Panc1 (cell line): ENCODE measurements at regions not wholly inside any gene's neighbourhood (a gene's known extent, or its start where the extent isn't known, plus 50 kb on each side); places are given as distances from the start of the nearest gene placed in this dataset.
"Not testable (repeated sequence)": the region's sequence is repeated elsewhere in the genome, so short reads cannot be mapped to it uniquely, and the experiment has no call there.

Experiments
- ATAC-seq: fragments of 200-7000 bp; cut with Tn5 transposase; 2 replicates; pipeline ENCODE4 v1.9.1; 2020; ENCODE audit warnings: mild to moderate bottlenecking, moderate library complexity
- BruUV-seq: library from RNA; stranded (reverse); fragments of 400-500 nt; replicated peaks from 2 replicates; lab custom pipeline; 2021; lab: Mats Ljungman, UMichigan
- CTCF ChIA-PET: fragments of 300-600 bp; sonication (Branson Sonifier 250); formaldehyde crosslinking; loops from one replicate; lab custom pipeline; 2022; ENCODE audit warnings: antibody characterized with exemption; lab: Charles Lee
- POLR2A ChIA-PET: fragments of 300-600 bp; sonication (Branson Sonifier 250); formaldehyde crosslinking; loops from one replicate; lab custom pipeline; 2022; ENCODE audit warnings: antibody characterized with exemption; lab: Charles Lee
- DNase-seq: peaks from one replicate; pipeline ENCODE4 v3.0.0-alpha.2; 2010; ENCODE audit warnings: low read depth, low spot score
- H3K27ac ChIP-seq: 2 replicates; pipeline ENCODE4 v1.5.1; 2011; ENCODE audit warnings: mild to moderate bottlenecking, low read length, inconsistent platforms
- H3K27me3 ChIP-seq: fragments of 200-500 bp; sonication (Bioruptor generic); 2 replicates; pipeline ENCODE4 v1.6.0; 2014; ENCODE audit warnings: low read length, inconsistent platforms; ENCODE audit not compliant: control insufficient read depth, insufficient read depth
- H3K36me3 ChIP-seq: fragments of 200-500 bp; sonication (Bioruptor generic); 2 replicates; pipeline ENCODE4 v1.5.1; 2014; ENCODE audit warnings: inconsistent platforms, mild to moderate bottlenecking, low read length, moderate library complexity; ENCODE audit not compliant: control insufficient read depth, insufficient read depth
- H3K4me1 ChIP-seq: 2 replicates; pipeline ENCODE4 v1.5.1; 2011; ENCODE audit warnings: inconsistent platforms, mild to moderate bottlenecking, low read length, moderate library complexity; ENCODE audit not compliant: control insufficient read depth, insufficient read depth
- H3K4me3 ChIP-seq, 2 experiments: 2 replicates each; pipeline ENCODE4 v1.5.1; 2011 to 2012; ENCODE audit warnings: low read depth in 2 of 2, low read length in 2 of 2, mild to moderate bottlenecking in 2 of 2, inconsistent platforms in 1 of 2, moderate library complexity in 1 of 2
- H3K9me3 ChIP-seq: fragments of 200-500 bp; sonication (Bioruptor generic); 2 replicates; pipeline ENCODE4 v1.5.1; 2014; ENCODE audit warnings: low read depth, mild to moderate bottlenecking, inconsistent platforms, low read length, moderate library complexity; ENCODE audit not compliant: control insufficient read depth, insufficient read depth
- POLR2AphosphoS5 ChIP-seq: IDR thresholded peaks from 2 replicates; pipeline ENCODE4 v1.6.1; 2012; ENCODE audit warnings: mild to moderate bottlenecking, low read depth, low read length, moderate library complexity
- REST ChIP-seq, 2 experiments: IDR thresholded peaks; 2 replicates each; pipeline ENCODE4 v1.6.1; 2011 to 2012; ENCODE audit warnings: low read depth in 2 of 2, control low read depth in 1 of 2, low read length in 1 of 2, mild to moderate bottlenecking in 1 of 2, moderate library complexity in 1 of 2; ENCODE audit not compliant: insufficient read depth in 1 of 2
- SIN3A ChIP-seq: IDR thresholded peaks from 2 replicates; pipeline ENCODE4 v1.6.1; 2012; ENCODE audit warnings: low read depth, mild to moderate bottlenecking, low read length, moderate library complexity, borderline replicate concordance; ENCODE audit not compliant: insufficient read depth
- TCF7L2 ChIP-seq: IDR thresholded peaks from 2 replicates; pipeline ENCODE4 v1.6.1; 2011; ENCODE audit warnings: mild to moderate bottlenecking, low read depth, low read length, inconsistent platforms
- in situ Hi-C: cut with HindIII; loops from 2 replicates; pipeline ENCODE4 v1.10.0; 2016; ENCODE audit warnings: low sequenced_read_pairs, low pct_unique_long_range_greater_than_20kb
- intact Hi-C: fragments of 100-400 bp; cut with micrococcal nuclease; formaldehyde crosslinking; loops from one replicate; pipeline ENCODE4 v1.10.0; 2022; ENCODE audit not compliant: unreplicated experiment
- TF ChIP-seq, protein P1 (sequence below): fragments of 450-650 bp; IDR thresholded peaks from 2 replicates; pipeline ENCODE4 v1.5.1; 2017; ENCODE audit warnings: mild to moderate bottlenecking

DNA sequence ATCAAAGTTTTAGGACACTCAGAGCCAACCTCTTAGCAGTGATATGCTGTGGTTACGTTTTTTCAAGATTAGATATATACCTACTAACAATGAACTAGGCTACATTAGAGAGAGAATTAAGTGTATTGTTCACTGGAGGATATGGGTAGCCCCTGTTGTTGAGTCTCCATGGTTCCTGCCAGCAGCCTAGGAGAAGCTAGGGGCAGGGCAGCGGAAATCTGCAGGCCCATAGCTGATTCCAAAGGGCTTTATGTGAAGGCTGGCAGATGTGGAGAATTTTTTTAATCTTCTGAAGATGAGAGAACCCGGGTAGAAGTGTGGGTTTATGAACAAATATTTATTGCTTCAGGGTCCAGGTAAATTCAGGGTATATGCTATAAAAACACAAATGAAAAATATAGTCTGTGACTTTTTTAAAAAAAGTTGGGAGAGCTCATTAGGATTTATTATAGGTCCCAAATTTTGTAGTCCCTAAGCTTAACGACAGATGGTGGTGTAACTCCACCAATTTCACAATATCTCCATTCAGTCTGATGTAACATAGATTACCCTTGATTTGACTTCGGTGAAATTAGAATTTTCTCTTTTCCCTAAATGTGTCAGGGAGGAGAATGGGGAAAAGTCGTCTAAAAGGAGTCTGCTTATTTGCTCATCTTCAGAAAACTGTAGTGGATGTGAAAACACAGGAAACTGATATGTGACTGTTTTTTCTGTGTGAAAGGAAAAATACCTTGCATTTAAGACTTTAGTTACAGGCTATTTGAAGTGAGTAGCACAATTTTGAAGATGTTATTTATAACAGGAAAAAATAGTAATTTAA is 163.0 kb upstream of the PPP1R3A start:
- DNase-seq (peak; percentile 59), ATAC-seq (no peak)
- in situ Hi-C loops (no loop called here), intact Hi-C loops (loop anchor here (2.0 to 10.0 kb wide), 6 partner anchors 325 to 1830 kb away; no protein-coding TSS in a partner anchor)
- Histone ChIP-seq H3K27me3 (peaks cover 14% of the 10 kb centered on the region), H3K4me3 (no peak overlapping the region), H3K27ac (peak overlapping the region; percentile 48; the same call in 1 of the 2 replicates), H3K9me3 (no peaks in the 10 kb centered on the region), H3K4me1 (peaks cover 10% of the 10 kb centered on the region; the same call in 1 of the 2 replicates), H3K36me3 (no peaks in the 10 kb centered on the region)
- ChIA-PET POLR2A (interaction anchor here (0.6 to 0.8 kb wide), 2 partner anchors 21 to 332 kb away, joined by 3 to 4 read pairs; partner anchors contain the start of gene FOXP2), CTCF (interaction anchor here (0.6 to 0.9 kb wide), 2 partner anchors 345 to 582 kb away, joined by 3 to 6 read pairs; no protein-coding TSS in a partner anchor)
- TF ChIP-seq POLR2AphosphoS5 (no peak), TCF7L2 (no peak)
- TF ChIP-seq, protein P1, sequence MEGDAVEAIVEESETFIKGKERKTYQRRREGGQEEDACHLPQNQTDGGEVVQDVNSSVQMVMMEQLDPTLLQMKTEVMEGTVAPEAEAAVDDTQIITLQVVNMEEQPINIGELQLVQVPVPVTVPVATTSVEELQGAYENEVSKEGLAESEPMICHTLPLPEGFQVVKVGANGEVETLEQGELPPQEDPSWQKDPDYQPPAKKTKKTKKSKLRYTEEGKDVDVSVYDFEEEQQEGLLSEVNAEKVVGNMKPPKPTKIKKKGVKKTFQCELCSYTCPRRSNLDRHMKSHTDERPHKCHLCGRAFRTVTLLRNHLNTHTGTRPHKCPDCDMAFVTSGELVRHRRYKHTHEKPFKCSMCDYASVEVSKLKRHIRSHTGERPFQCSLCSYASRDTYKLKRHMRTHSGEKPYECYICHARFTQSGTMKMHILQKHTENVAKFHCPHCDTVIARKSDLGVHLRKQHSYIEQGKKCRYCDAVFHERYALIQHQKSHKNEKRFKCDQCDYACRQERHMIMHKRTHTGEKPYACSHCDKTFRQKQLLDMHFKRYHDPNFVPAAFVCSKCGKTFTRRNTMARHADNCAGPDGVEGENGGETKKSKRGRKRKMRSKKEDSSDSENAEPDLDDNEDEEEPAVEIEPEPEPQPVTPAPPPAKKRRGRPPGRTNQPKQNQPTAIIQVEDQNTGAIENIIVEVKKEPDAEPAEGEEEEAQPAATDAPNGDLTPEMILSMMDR, result peak; percentile 69; the same call in 1 of the 2 replicates
- BruUV-seq, result no TSS peak

DNA sequence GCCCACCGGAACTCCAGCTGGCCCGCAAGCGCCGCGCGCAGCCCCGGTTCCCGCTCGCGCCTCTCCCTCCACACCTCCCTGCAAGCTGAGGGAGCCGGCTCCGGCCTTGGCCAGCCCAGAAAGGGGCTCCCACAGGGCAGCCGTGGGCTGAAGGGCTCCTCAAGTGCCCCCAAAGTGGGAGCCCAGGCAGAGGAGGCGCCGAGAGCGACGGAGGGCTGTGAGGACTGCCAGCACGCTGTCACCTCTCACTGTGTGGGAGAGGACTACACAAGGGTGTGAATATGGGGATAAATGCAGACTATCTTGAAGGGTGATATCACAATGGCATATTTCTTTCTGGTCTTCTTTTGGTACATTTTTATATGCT is 158.3 kb upstream of the PPP1R3A start:
- H3K4me3 ChIP-seq, CTCF ChIA-PET, intact Hi-C loops, in situ Hi-C loops, ATAC-seq, H3K27me3 ChIP-seq, DNase-seq, H3K9me3 ChIP-seq, BruUV-seq, POLR2A ChIA-PET, H3K27ac ChIP-seq, H3K36me3 ChIP-seq, H3K4me1 ChIP-seq: not testable (repeated sequence)

GRCh38 chr7:114076392-114077157 is 157.8 kb upstream of the PPP1R3A start:
- in situ Hi-C loops, result not testable (repeated sequence)

GRCh38 chr7:114073701-114074100 is 154.9 kb upstream of the PPP1R3A start:
- Histone ChIP-seq H3K36me3 (no peaks in the 10 kb centered on the region), H3K27me3 (peaks cover 3% of the 10 kb centered on the region; the same call in 1 of the 2 replicates), H3K9me3 (no peaks in the 10 kb centered on the region), H3K4me3 (no peak overlapping the region), H3K4me1 (no peaks in the 10 kb centered on the region), H3K27ac (no peak overlapping the region)
- no peak for DNase-seq
- POLR2A ChIA-PET, result no interaction called here
- no TSS peak for BruUV-seq
- TF ChIP-seq, protein P1, result no peak
- TF ChIP-seq REST (IDR thresholded peaks at IDR 0.05; ENCODE audit: insufficient read depth in 1 of 2, low read depth in 2 of 2, low read length in 1 of 2), result no peak
- TF ChIP-seq POLR2AphosphoS5, result no peak
- TF ChIP-seq TCF7L2, result no peak
- TF ChIP-seq SIN3A, result no peak
- in situ Hi-C loops (no loop called here), intact Hi-C loops (loop anchor here (1.0 kb wide), 1 partner anchor 11 kb away; no protein-coding TSS in a partner anchor)
- CTCF ChIA-PET, result no interaction called here
- no peak for ATAC-seq

More at GRCh38 chr7:114076392-114077157, 157.8 kb upstream of the PPP1R3A start:
- ATAC-seq, H3K4me1 ChIP-seq, CTCF ChIA-PET, BruUV-seq, H3K27me3 ChIP-seq, H3K4me3 ChIP-seq, H3K9me3 ChIP-seq, intact Hi-C loops, POLR2A ChIA-PET, DNase-seq, H3K27ac ChIP-seq, H3K36me3 ChIP-seq: not testable (repeated sequence)
